T-helper 1 cell treated with Interleukin-12 subunit alpha and Interleukin-12 subunit beta and Interleukin-4 antibody, amounts not matched to agents 30 μg/mL and 1 μg/mL, for 36 hours (primary cell): ENCODE measurements at regions not wholly inside any gene's neighbourhood (a gene's known extent, or its start where the extent isn't known, plus 50 kb on each side); places are given as distances from the start of the nearest gene placed in this dataset.

ENCODE experiments used
- H3K27ac Mint-ChIP-seq: one replicate; pipeline ENCODE4 v1.8.0; 2021; ENCODE audit warnings: mild to moderate bottlenecking, mixed read lengths
- H3K27me3 Mint-ChIP-seq: one replicate; pipeline ENCODE4 v1.8.0; 2021; ENCODE audit warnings: low read depth, mixed read lengths
- H3K36me3 Mint-ChIP-seq: one replicate; pipeline ENCODE4 v1.8.0; 2021; ENCODE audit warnings: low read depth, mixed read lengths
- H3K4me1 Mint-ChIP-seq: one replicate; pipeline ENCODE4 v1.8.0; 2021; ENCODE audit warnings: low read depth, mixed read lengths
- H3K4me3 Mint-ChIP-seq: one replicate; pipeline ENCODE4 v1.8.0; 2021; ENCODE audit warnings: mild to moderate bottlenecking, moderate library complexity, mixed read lengths
- H3K9me3 Mint-ChIP-seq: one replicate; pipeline ENCODE4 v1.8.0; 2021; ENCODE audit warnings: mixed read lengths

- Mint-ChIP-seq H3K9me3 (peaks cover 3% of the 10 kb centered on the region), H3K4me1 (peaks cover 8% of the 10 kb centered on the region), H3K4me3 (no peak overlapping the region), H3K36me3 (no peaks in the 10 kb centered on the region), H3K27me3 (peaks cover 27% of the 10 kb centered on the region), H3K27ac (no peak overlapping the region)
Measured at GRCh38 chr15:66894986-66895780, 170.2 kb upstream of the SMAD3 start.

DNA sequence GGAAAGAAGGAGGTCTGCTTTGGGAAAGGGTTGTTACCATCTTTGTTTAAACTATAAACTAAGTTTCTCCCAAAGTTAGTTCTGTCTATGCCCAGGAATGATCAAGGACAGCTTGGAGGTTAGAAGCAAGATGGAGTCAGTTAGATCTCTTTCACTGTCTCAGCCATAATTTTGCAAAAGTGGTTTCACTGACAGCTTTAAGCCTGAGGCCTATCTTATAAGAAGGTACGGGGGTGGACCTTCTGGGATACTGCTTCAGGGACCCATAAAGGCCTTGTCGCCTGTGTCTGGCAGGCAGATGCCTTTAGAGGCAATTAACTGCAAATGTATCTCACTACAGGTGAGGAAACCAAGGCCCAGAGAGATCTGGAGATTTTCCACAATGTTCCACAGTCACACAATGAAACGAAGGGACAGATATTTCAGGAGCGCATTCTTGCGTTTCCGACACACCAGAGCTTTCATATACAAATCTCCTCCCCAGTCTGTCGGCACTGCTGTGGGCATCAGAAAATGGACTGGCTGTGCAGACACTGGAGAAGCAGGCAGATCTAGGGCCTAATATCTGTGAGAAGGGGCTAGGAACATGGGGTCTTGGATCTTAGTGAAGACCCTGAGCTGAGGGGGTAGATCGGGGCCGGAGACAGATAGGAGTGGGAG, 169.5 kb upstream of the SMAD3 start:
- peaks cover 3% of the 10 kb centered on the region for H3K9me3 Mint-ChIP-seq
- no peaks in the 10 kb centered on the region for H3K36me3 Mint-ChIP-seq
- H3K4me1 Mint-ChIP-seq, result peaks cover 8% of the 10 kb centered on the region
- no peak overlapping the region for H3K27ac Mint-ChIP-seq
- no peak overlapping the region for H3K4me3 Mint-ChIP-seq
- H3K27me3 Mint-ChIP-seq, result peaks cover 27% of the 10 kb centered on the region

GRCh38 chr15:66896611-66897010, 168.8 kb upstream of the SMAD3 start:
- Mint-ChIP-seq H3K9me3 (peaks cover 2% of the 10 kb centered on the region), H3K4me1 (peaks cover 14% of the 10 kb centered on the region), H3K27ac (no peak overlapping the region), H3K4me3 (no peak overlapping the region), H3K36me3 (no peaks in the 10 kb centered on the region), H3K27me3 (peaks cover 21% of the 10 kb centered on the region)

DNA sequence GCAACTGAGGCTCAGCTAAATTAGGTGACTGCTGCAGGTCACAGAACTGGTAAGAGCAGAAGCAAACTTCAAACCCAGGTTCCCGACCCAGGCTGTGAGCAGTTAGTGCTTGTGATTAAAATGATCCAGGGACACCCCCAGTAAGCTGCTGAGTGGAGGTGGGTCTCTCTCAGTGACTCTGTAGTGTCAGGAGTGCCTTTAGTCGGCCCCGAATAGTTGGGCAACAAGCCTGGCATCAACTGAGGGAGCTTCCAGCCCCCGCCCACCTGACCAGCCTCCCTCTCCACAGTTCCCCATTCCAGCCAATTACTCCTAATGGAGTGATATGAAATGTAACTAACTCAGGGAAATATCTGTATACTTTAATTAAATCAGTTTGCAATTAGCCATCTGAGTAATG, 168.0 kb upstream of the SMAD3 start:
- Mint-ChIP-seq H3K27me3 (peaks cover 13% of the 10 kb centered on the region), H3K4me3 (no peak overlapping the region), H3K4me1 (peaks cover 15% of the 10 kb centered on the region), H3K27ac (no peak overlapping the region), H3K9me3 (no peaks in the 10 kb centered on the region), H3K36me3 (no peaks in the 10 kb centered on the region)

- peaks cover 10% of the 10 kb centered on the region for H3K27me3 Mint-ChIP-seq
- no peak overlapping the region for H3K27ac Mint-ChIP-seq
- H3K9me3 Mint-ChIP-seq, result no peaks in the 10 kb centered on the region
- H3K4me1 Mint-ChIP-seq, result peaks cover 15% of the 10 kb centered on the region
- no peaks in the 10 kb centered on the region for H3K36me3 Mint-ChIP-seq
- H3K4me3 Mint-ChIP-seq, result no peak overlapping the region
Measured at GRCh38 chr15:66897971-66898370, 167.4 kb upstream of the SMAD3 start.

DNA sequence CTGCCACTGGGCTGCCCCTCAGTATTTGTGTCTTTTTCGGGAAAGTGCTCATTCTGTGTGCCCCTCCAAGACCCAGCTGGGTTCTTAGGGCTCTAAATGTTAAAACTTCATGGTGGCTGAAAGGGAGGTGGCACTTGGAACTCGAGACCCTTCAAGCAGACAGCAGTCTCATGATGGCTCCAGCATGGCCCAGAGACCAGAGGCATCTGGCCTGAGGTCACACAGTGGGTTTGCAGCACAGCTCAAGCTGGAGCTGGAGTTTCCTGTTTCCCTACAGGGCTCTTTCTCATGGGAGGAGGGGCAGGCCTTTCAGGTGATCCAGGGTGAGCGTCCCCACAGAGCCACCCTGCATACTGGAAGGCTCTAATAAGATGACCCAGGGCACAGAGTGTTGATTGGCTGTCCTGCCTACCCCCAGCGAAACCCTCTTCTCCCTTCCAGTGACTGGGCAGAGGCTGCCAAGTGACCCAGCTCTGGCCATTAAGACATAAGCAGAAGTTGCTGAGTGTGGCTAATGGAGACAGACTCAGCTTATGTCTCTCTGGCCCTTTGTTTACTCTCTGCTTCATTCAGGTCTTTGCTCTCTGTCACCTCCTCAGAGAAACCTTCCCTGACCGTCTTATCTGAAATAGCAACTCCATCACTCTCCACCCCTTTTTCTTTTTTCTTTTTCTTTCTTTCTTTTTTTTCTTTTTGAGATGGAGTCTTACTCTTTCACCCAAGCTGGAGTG, 166.6 kb upstream of the SMAD3 start:
- H3K27me3 Mint-ChIP-seq, result peaks cover 10% of the 10 kb centered on the region
- peaks cover 16% of the 10 kb centered on the region for H3K4me1 Mint-ChIP-seq
- H3K4me3 Mint-ChIP-seq, result no peak overlapping the region
- no peaks in the 10 kb centered on the region for H3K36me3 Mint-ChIP-seq
- H3K27ac Mint-ChIP-seq, result no peak overlapping the region
- H3K9me3 Mint-ChIP-seq, result no peaks in the 10 kb centered on the region

- no peaks in the 10 kb centered on the region for H3K9me3 Mint-ChIP-seq
- peaks cover 4% of the 10 kb centered on the region for H3K27me3 Mint-ChIP-seq
Measured at GRCh38 chr15:66899555-66900350, 165.6 kb upstream of the SMAD3 start.

GRCh38 chr15:66900586-66901310, 164.7 kb upstream of the SMAD3 start:
- Mint-ChIP-seq H3K27me3 (peaks cover 6% of the 10 kb centered on the region), H3K9me3 (no peaks in the 10 kb centered on the region), H3K36me3 (no peaks in the 10 kb centered on the region), H3K4me1 (peaks cover 11% of the 10 kb centered on the region), H3K4me3 (no peak overlapping the region), H3K27ac (no peak overlapping the region)

More at GRCh38 chr15:66899555-66900350, 165.6 kb upstream of the SMAD3 start:
- no peak overlapping the region for H3K27ac Mint-ChIP-seq
- peaks cover 16% of the 10 kb centered on the region for H3K4me1 Mint-ChIP-seq
- H3K36me3 Mint-ChIP-seq, result no peaks in the 10 kb centered on the region
- H3K4me3 Mint-ChIP-seq, result no peak overlapping the region

DNA sequence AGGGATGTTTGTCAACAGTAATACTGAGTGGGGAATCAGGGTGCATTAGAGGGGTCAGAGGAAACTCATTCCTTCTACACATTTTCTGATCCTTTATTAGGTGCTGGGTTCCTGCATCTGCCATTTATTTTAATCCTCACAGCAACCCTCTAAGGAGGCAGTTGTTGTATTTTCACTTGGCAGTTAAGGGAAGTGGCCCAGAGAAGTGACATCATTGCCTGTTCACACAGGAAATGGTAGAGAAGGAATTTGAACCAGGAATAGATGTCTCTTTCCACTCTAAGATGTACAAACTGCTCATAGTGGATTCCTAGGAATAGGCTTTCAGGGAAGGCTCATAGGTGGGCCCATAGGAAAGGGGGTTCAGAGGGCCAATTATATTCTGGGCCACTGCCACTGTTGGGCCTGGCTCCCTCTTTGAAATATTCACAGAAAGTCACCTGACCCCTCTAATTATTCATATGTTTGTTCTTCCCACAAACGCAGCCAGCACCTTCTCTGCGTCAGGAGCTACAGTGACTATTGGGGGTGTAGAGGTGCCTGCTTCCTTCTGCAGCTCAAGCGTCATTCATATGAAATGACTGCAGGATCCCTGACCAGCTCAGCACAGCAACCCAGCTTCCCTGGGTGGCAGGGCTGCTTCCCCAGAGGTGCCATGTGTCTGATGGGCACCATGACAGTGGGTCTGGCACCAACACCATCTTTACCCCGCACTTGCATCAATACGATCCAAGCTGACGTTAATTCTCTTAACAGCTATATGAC, 163.9 kb upstream of the SMAD3 start:
- peaks cover 9% of the 10 kb centered on the region for H3K27me3 Mint-ChIP-seq
- H3K9me3 Mint-ChIP-seq, result peaks cover 2% of the 10 kb centered on the region
- peaks cover 11% of the 10 kb centered on the region for H3K4me1 Mint-ChIP-seq
- H3K4me3 Mint-ChIP-seq, result no peak overlapping the region
- no peaks in the 10 kb centered on the region for H3K36me3 Mint-ChIP-seq
- no peak overlapping the region for H3K27ac Mint-ChIP-seq

GRCh38 chr15:66905185-66905584, 160.2 kb upstream of the SMAD3 start:
- H3K4me1 Mint-ChIP-seq, result peaks cover 12% of the 10 kb centered on the region
- no peaks in the 10 kb centered on the region for H3K36me3 Mint-ChIP-seq
- H3K27ac Mint-ChIP-seq, result no peak overlapping the region
- peaks cover 4% of the 10 kb centered on the region for H3K9me3 Mint-ChIP-seq
- H3K27me3 Mint-ChIP-seq, result peaks cover 13% of the 10 kb centered on the region
- no peak overlapping the region for H3K4me3 Mint-ChIP-seq

DNA sequence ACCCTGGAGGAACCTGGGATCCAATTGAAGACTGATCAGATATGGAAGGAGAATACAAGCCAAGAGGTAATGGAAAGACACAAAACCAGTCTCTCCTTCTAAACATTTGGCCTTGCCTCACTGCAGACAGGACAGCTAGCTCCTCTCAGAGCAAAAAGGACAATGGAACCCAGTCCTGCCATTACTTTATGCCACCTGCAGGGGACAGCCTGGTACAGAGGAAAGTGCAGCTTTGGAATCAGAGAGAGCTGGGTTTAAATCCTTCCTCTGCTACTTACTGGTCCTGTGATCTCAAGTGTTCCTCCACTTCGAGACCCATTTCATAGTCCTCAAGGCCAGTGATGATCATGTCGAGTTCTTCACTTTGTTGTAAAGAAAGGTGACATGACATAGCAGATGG, 159.4 kb upstream of the SMAD3 start:
- H3K36me3 Mint-ChIP-seq, result no peaks in the 10 kb centered on the region

DNA sequence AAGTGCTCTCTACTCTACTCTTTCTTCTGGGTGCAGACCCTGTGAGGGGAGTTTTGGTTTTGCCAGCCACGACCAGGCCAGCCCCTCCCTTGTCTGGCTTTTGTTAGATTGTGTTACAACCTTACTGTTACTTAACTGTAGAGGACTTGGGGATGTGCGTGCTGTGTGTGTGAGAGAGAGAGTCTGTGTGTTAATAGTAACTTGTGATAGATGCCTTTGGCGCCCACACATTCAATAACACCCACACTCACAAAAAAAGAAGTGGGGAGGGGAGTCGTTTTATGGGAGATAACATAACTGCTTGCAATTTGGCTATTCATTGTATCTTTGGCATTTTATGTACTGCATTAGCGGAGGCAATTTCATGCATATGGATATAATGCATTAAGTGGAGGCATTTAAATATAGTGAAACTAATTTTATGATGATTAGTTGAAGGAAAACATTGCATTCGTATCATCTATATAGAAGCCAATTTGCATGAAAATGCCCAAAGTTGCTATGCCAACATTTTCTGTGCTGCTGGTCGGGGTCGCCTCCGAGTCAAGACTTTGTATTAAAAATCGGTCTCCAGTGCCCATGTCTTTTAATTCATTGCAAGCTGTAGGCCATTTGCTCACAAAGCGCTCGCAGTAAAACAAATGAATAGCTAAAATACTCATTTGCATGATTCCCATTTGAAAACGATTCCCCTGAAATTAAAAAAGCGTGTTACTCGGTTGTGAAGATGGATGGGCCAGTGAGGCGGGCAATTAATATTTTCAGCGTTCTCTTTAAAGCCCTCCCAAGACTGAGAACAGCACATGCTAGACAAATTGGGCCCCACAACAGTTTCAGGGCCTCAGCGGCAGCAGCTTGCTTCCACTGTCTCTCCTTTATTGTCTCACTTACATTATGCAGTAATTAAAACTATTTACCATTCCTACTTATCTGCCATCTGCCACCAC, 158.5 kb upstream of the SMAD3 start:
- Mint-ChIP-seq H3K4me3 (no peak overlapping the region), H3K36me3 (no peaks in the 10 kb centered on the region), H3K4me1 (peaks cover 7% of the 10 kb centered on the region), H3K9me3 (peaks cover 4% of the 10 kb centered on the region), H3K27ac (no peak overlapping the region), H3K27me3 (peaks cover 15% of the 10 kb centered on the region)

More for the DNA sequence above, 159.4 kb upstream of the SMAD3 start:
- peaks cover 12% of the 10 kb centered on the region for H3K4me1 Mint-ChIP-seq
- peaks cover 15% of the 10 kb centered on the region for H3K27me3 Mint-ChIP-seq
- H3K9me3 Mint-ChIP-seq, result peaks cover 4% of the 10 kb centered on the region
- no peak overlapping the region for H3K27ac Mint-ChIP-seq
- no peak overlapping the region for H3K4me3 Mint-ChIP-seq
